Chondrocyte (in vitro differentiated cells): ENCODE measurements at regions not wholly inside any gene's neighbourhood (a gene's known extent, or its start where the extent isn't known, plus 50 kb on each side); places are given as distances from the start of the nearest gene placed in this dataset.

Source experiments
- DNase-seq: peaks from one replicate; pipeline ENCODE4 v3.0.0; 2021; ENCODE audit warnings: mixed read lengths, low spot score
- H3K27ac Mint-ChIP-seq: one replicate; pipeline ENCODE4 v1.8.0; 2021; ENCODE audit warnings: mild to moderate bottlenecking, moderate library complexity, mixed read lengths; ENCODE audit not compliant: unreplicated experiment
- H3K27me3 Mint-ChIP-seq: 2 replicates; pipeline ENCODE4 v1.8.0; 2021; ENCODE audit warnings: low read depth, mixed read lengths
- H3K36me3 Mint-ChIP-seq: 2 replicates; pipeline ENCODE4 v1.8.0; 2021; ENCODE audit warnings: low read depth, mixed read lengths
- H3K4me1 Mint-ChIP-seq: 2 replicates; pipeline ENCODE4 v1.8.0; 2021; ENCODE audit warnings: low read depth, mild to moderate bottlenecking, mixed read lengths
- H3K4me3 Mint-ChIP-seq: one replicate; pipeline ENCODE4 v1.8.0; 2021; ENCODE audit warnings: mild to moderate bottlenecking, moderate library complexity, mixed read lengths; ENCODE audit not compliant: unreplicated experiment
- H3K9me3 Mint-ChIP-seq: 2 replicates; pipeline ENCODE4 v1.8.0; 2021; ENCODE audit warnings: low read depth, mixed read lengths
- CTCF ChIP-seq: fragments of 200-600 bp; sonication (generic); IDR thresholded peaks from 2 replicates; pipeline ENCODE4 v1.5.0; 2021; ENCODE audit warnings: antibody characterized with exemption, mild to moderate bottlenecking, moderate library complexity

GRCh38 chr6:47360388-47360787, 50.7 kb upstream of the TNFRSF21 start:
- Mint-ChIP-seq H3K4me1 (peaks cover 6% of the 10 kb centered on the region), H3K9me3 (no peaks in the 10 kb centered on the region), H3K27ac (no peak overlapping the region), H3K4me3 (no peak overlapping the region), H3K36me3 (no peaks in the 10 kb centered on the region), H3K27me3 (no peaks in the 10 kb centered on the region)
- no peak for DNase-seq
- no peak for TF ChIP-seq CTCF

- H3K36me3 Mint-ChIP-seq, result no peaks in the 10 kb centered on the region
- no peaks in the 10 kb centered on the region for H3K27me3 Mint-ChIP-seq
- DNase-seq, result no peak
- no peak overlapping the region for H3K27ac Mint-ChIP-seq
- no peak overlapping the region for H3K4me3 Mint-ChIP-seq
- H3K9me3 Mint-ChIP-seq, result no peaks in the 10 kb centered on the region
- H3K4me1 Mint-ChIP-seq, result peaks cover 13% of the 10 kb centered on the region
- no peak for TF ChIP-seq CTCF
Measured at GRCh38 chr6:47362857-47363461, 53.3 kb upstream of the TNFRSF21 start.

- peaks cover 13% of the 10 kb centered on the region for H3K4me1 Mint-ChIP-seq
Measured at GRCh38 chr6:47363736-47364135, 54.0 kb upstream of the TNFRSF21 start.

GRCh38 chr6:47366335-47366890, 56.7 kb upstream of the TNFRSF21 start:
- Mint-ChIP-seq H3K27me3 (no peaks in the 10 kb centered on the region), H3K36me3 (no peaks in the 10 kb centered on the region), H3K4me3 (no peak overlapping the region), H3K4me1 (peaks cover 13% of the 10 kb centered on the region), H3K27ac (no peak overlapping the region), H3K9me3 (no peaks in the 10 kb centered on the region)
- TF ChIP-seq CTCF, result no peak
- DNase-seq, result no peak

More at GRCh38 chr6:47363736-47364135, 54.0 kb upstream of the TNFRSF21 start:
- no peak for TF ChIP-seq CTCF
- no peak overlapping the region for H3K27ac Mint-ChIP-seq
- H3K9me3 Mint-ChIP-seq, result no peaks in the 10 kb centered on the region
- no peak overlapping the region for H3K4me3 Mint-ChIP-seq
- H3K36me3 Mint-ChIP-seq, result no peaks in the 10 kb centered on the region
- no peak for DNase-seq
- no peaks in the 10 kb centered on the region for H3K27me3 Mint-ChIP-seq

GRCh38 chr6:47371139-47371869, 61.6 kb upstream of the TNFRSF21 start:
- Mint-ChIP-seq H3K27me3 (no peaks in the 10 kb centered on the region), H3K9me3 (no peaks in the 10 kb centered on the region), H3K36me3 (no peaks in the 10 kb centered on the region), H3K27ac (no peak overlapping the region), H3K4me3 (no peak overlapping the region), H3K4me1 (peaks cover 4% of the 10 kb centered on the region)
- no peak for TF ChIP-seq CTCF
- no peak for DNase-seq
